Heart left ventricle (tissue), 13 donors: ENCODE measurements at regions not wholly inside any gene's neighbourhood (a gene's known extent, or its start where the extent isn't known, plus 50 kb on each side); places are given as distances from the start of the nearest gene placed in this dataset.

Experiments used
- CTCF ChIP-seq, 12 donors: fragments of 200-600 bp; sonication (generic) in 4 of 12; IDR thresholded peaks; one replicate each; pipeline versions ENCODE4 v1.5.0 to v1.8.0; 2018 to 2022; ENCODE audit warnings: antibody characterized with exemption in 12 of 12, mild to moderate bottlenecking in 5 of 12
- POLR2A ChIP-seq, 2 donors: fragments of 450-650 bp; IDR thresholded peaks; one replicate each; pipeline ENCODE4 v1.6.1; 2017; ENCODE audit warnings: antibody characterized with exemption in 2 of 2, mild to moderate bottlenecking in 2 of 2, moderate library complexity in 2 of 2
- donor health status: ischemic (EF 13 %, LVEDD 7.1; RV severe dilation, severe dysfunction).
- donor health status: DM: no; HTN: yes; CAD: no.
- donor health status: DM: no; HTN: no; CAD: no.
- donor health status: ischemic (EF 25% LVEDD 6.9; RV normal size, moderate dysfunction).
- donor health status: ischemic (EF 25% LVEDD 5.7; RV mildly dilated, moderate dysfunction).
- donor health status: ischemic (EF 35%, LVEDD 5.7; RV mildly dilated, moderate dysfunction).
- donor health status: nonischemic (EF 11% LVEDD 7.7; RV severe dilation, severe dysfunction).
- donor health status: DM: yes; HTN: yes; CAD: no.
- donor health status: PGD.
- donor health status: ischemic (EF 29% LVEDD 5.4; RV normal size, mild dysfunction).
- donor health status: nonischemic (EF 23%, LVEDD 6.1; RV moderate dilation, normal function).

GRCh38 chr18:47560723-47561715 is 309.6 kb upstream of the SKOR2 start:
- TF ChIP-seq CTCF (IDR thresholded peaks at IDR 0.05) (no peak), POLR2A (IDR thresholded peaks at IDR 0.05) (no peak)
